Inflammatory macrophage (primary cell): ENCODE measurements at regions not wholly inside any gene's neighbourhood (a gene's known extent, or its start where the extent isn't known, plus 50 kb on each side); places are given as distances from the start of the nearest gene placed in this dataset.
"Not testable (repeated sequence)": the region's sequence is repeated elsewhere in the genome, so short reads cannot be mapped to it uniquely, and the experiment has no call there.

Experiments used
- DNase-seq, 2 donors: peaks; one replicate each; pipeline ENCODE4 v3.0.0-alpha.2; 2020 to 2022

DNA sequence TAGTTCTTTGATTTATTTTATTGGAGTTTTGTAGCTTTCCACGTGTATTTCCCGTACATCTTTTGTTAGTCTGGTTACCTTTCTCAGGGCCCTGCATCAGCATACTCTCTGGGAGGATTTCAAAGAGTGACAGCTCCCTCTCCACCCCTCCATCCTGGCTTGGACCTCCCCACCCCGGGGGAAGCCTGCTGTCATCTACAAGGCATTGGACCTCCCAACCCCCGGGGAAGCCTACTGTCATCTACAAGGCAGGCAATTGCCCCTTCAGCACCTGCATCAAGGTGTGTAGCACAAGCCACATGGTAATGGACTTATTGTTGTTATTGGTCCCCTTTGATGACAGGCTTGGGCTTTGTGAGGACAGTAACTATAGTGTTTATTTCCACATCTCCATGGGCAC is 390.1 kb downstream of the TCERG1L start:
- no peak for DNase-seq

- no peak for DNase-seq
Observed at GRCh38 chr10:130921911-130922440, 389.5 kb downstream of the TCERG1L start.

DNA sequence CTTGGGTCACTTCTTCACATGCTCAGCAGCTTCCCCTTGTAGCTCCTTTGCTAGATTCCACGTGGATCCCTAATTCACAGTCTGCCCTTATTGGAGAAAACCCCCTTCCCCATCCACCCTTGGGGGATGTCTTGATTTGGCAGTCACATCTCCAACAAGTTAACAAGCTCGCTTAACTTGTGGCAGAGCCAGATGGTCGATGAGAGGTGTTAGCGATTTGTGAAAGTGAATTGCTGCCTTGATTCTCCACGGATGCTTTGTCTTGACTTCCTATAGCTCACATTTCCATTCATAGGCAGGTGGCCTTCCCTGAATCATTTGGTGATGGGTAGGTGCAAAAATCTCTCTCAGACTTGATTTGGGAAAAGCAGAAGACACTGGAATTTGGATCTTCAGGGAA is 387.9 kb downstream of the TCERG1L start:
- no peak for DNase-seq

DNA sequence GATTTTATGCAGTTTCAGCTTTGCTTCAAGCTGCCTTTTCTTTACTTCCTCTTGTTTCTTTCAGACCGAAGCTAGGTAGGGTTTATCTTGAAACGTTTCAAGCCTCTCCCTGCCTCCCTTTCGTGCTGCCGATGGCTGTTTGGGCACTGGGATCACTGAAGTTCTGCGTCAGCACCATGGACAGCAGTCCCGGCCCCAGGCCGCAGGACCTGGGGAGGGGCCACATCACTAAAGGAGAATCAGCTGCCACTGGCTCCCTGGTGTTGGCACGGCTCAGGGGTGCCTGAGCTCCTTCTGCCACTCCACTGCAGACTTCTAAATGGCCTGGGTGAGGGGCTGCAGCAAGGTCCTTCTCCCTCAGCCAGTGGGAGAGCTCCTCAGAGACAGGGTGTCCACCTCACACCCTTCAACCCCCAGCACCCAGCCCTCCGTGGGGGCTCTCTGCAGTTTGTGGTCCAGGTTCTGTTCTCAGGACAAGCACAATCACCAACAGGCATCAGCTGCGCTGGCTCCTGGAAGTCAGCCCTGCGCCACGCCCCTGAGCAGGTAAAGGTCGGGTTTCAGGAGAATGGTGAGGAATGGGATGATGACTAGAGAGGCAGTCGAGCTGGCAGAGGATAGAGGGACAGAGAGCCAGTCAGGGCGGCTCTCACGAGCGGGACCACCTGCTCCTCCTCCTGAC is 387.2 kb downstream of the TCERG1L start:
- DNase-seq, result no peak

- DNase-seq, result no peak
Observed at GRCh38 chr10:130926442-130926841, 385.1 kb downstream of the TCERG1L start.

GRCh38 chr10:130927157-130927556 is 384.4 kb downstream of the TCERG1L start:
- no peak for DNase-seq

DNA sequence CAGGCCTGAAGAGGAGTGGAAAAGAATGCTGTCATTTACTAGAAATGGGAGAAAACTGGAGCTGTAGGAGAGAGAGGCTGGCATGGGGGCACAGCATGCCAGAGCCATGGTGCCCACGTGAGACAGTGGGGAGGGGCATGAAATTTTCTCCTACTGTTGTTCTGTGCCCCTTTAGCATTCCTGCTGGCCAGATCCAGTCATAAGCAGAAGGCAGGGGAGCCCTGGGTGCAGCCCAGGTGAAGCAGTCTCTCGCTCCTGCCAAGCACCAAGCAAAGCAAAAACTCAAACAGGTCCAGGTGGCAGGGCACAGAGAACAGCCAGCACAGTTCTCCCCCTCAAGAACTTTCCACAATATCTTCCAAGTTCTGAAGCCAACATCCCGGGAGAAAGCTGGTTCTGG is 383.2 kb downstream of the TCERG1L start:
- no peak for DNase-seq

DNA sequence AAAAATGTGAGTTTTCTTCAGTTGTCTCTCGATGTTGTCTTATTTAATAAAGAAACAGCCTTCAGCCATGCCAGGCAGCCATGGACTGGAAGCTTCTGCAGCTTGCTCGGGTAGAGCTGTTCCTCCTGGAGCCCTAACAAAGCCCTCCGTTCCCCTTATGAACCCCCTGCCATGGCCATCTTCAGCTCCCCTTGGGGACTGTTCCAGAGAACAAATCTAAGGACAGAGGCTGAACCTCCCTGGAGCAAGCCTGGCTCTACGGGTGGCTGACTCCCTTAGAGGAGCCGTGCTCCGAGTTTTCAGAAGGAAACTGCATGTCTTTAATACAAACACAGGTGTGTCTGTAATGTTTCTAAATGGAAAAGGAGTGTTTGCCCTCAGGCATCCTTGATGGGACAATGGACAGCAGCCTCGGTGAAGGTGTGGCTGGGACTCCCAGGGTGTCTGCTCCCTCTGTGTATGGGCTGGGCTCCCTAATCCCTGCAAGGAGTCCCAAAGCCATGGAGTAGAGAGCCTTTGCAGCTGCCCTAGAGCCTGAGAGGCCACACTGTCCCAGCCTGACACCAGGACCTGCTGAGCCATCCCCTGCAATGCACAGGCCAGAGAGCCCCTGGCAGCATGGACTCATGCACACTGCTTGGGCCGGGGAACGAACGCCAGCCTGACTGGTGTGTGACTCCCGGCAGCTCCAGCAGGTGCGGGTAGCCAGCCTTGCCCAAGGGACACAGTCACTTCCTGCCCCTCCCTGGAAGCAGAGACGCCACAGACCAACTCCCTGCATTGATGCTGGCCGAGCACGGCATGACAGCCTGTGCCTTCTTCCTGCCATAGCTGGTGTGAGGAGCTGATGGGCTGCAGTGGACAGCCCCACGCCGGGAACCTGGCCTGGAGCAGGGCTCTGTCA is 381.8 kb downstream of the TCERG1L start:
- no peak for DNase-seq

GRCh38 chr10:130930821-130931220 is 380.7 kb downstream of the TCERG1L start:
- DNase-seq, result no peak

DNA sequence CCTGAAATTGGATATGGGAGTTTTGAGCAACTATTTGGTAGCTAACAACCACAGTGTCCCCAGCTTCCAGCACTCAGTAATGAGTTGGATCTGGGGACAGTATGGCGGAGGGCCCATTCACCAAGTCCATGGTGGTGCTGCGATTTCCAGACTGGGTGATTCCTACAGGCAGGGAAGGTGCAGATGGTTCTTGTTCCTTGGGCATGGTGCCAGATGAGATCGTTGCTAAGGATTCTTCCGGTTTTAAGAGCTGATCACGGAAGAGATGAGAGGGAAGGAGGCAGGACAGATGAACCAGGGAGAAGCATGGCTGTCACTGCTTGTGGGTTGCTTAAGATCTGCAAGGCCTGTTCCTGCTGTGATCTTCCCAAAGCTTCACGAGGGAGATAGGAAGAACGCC is 380.3 kb downstream of the TCERG1L start:
- no peak for DNase-seq

DNA sequence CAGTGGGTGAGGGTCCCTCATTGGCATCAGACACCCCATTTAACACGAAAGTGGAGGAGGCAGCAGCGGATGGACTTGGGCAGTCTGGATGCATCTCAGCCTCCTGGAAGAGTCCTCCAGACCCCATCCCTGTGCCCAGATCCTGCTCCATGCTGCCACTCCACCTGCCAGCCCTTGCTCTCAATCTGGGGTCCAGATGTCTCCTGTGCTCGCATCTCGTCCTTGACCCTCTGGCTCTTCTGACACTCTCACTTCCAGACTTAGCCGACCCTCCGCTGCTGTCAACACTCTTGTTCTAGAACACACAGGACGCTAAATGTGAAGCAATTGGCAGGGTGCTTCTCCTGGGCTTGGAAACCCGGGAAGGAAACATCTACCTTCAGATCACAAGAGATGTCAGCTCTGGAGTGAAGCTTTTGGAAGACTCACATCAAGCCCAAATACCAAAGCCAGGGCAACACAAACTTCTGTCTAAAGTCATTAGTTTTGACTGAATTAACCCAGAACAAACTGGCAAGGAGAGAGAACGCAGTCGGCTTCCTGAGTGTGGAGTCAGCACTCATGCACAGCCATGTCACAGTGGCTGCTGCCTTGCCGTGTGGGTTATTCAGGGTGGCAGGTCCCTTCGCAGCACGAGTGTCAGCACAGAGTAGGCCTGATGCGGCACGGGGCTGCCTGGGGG is 379.1 kb downstream of the TCERG1L start:
- no peak for DNase-seq

DNA sequence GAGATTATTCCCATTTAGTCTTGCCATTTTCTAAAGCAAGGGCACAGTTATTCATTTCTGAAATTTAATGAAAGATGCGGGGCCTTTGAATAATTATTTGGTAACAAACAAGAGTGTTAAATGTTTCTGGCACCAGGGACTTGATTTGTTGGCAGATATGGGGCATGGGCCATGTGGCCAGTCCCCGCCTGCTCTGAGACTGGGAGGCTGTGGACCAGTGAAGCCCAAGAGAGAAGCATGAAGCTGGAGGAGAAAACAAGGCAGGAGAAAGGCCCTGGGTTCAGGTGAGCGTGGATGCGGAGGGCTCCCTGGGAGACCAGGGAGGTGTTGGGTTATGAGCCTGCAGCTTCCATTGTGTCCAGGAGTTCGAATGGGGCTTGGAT is 378.5 kb downstream of the TCERG1L start:
- no peak for DNase-seq

- DNase-seq, result no peak
Observed at GRCh38 chr10:130934293-130935127, 377.0 kb downstream of the TCERG1L start.

GRCh38 chr10:130935128-130935439 is 376.4 kb downstream of the TCERG1L start:
- DNase-seq, result no peak

DNA sequence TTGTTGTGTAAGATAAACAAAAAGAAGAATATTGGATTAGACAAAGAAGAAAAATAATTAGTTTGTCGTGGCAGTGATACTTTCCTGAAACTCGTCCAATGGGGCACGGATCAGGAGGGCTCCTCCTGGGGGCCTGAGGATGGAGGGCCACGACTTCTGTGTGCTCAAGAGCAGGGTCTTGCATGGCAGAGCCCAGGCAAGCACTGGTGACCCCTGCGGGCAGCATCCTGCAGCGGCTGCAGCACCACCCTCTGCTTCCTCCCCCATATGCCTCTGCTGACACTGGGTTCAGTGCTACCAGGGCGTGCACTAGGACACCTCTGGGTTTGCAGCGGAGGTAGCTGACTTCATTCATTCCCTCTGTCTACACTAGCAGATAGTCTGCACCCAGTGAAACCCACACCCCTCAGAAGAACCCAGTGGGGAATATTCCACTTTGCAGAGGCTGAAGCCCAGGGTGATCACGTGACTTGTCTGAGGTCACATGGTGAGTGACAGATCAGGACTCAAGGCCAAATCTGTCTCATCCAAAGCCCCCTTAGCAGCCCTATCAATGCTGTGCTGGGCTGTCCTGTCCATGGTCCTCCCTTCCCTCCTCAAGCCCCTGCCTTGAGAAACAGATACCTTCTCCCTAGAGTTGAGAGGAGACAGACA is 375.5 kb downstream of the TCERG1L start:
- no peak for DNase-seq

DNA sequence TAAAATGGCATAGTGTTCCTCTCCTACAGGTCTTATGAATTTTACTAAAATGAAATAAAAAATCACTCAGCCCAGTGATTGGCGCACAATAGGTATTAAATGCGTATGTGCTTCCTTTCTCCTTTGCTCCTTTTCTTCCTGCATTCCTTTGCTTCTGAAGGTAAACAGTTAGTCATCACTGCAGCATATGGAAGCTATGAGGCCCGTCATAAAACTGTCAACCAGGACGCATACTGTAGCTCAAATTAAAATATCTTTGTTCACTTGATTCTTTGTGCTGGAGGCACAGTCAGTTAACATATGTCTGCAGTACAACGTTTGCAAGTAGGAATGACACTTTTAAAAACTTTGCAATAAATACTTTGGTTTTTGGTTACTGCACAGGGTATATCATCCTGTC is 374.7 kb downstream of the TCERG1L start:
- DNase-seq, result no peak

GRCh38 chr10:130938051-130938450 is 373.5 kb downstream of the TCERG1L start:
- DNase-seq, result no peak

DNA sequence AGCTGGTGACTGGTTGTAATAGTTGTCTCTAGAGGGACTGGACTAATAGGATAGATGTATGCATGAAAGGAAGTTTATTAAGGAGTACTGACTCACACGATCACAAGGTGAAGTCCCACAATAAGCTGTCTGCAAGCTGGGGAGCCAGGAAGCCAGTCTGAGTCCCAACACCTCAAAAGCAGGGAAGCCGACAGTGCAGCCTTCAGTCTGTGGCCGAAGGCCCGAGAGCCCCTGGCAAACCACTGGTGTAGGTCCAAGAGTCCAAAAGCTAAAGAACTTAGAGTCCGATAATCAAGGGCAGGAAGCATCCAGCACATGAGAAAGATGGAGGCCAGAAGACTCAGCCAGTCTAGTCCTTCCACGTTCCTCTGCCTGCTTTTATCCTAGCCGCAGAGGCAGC is 372.6 kb downstream of the TCERG1L start:
- not testable (repeated sequence) for DNase-seq

DNA sequence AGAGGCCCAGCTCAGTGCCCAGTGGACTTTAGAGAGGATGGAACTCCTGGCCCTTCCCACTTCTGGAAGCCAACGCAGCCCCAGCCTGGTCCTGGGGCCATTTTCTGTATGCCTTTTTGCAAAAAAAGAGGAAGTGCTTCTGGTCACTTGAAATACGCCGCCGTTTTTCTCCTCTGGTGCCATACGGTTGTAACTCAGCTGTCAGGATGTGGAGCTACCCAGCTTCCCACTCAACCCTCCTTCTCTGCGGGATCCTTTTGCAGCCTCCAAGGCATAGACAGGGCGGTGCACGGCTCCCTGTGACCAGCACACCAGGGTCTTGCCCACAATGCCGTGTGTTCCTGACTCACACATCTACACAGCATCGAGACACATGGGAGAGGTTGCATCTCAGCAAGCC is 369.6 kb downstream of the TCERG1L start:
- peak in 1 of 2 donors; percentile 3 for DNase-seq

GRCh38 chr10:130952086-130952485 is 359.4 kb downstream of the TCERG1L start:
- DNase-seq, result no peak

DNA sequence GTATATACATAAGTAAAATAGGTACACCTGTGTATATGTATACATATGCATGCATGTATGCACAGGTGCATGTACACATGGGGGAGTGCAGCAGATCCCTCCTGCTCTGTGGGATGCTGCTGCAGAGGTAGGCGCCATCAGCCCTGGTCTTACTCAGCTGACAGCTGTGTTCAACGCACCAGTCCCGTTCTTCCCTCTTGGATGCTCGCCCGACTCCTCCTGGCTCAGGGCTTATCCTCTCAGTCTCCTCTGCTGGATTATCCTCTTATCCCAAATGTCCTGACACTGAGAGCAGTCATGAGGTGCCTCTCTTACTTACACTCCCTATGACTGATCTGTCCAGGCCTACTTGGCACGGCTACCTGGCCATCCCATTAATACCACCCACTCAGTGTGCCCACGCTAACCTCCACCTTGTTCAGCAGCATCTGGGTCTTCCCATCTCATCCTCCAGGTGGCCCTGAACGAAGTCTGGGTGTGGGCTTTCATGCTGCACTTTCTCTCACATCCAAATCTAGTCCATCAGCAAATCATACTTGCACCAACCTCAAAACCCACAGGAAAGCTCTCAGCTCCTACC is 357.1 kb downstream of the TCERG1L start:
- no peak for DNase-seq

- no peak for DNase-seq
Observed at GRCh38 chr10:130956251-130956650, 355.3 kb downstream of the TCERG1L start.
